ENCODE measurements at regions not wholly inside any gene's neighbourhood (a gene's known extent, or its start where the extent isn't known, plus 50 kb on each side); places are given as distances from the start of the nearest gene placed in this dataset.

- POLR2A ChIA-PET, result no interaction called here
- Histone ChIP-seq H4K20me1 (ENCODE audit: control insufficient read depth, insufficient read depth, low read length, poor library complexity, severe bottlenecking) (no peaks in the 10 kb centered on the region), H3K79me2 (ENCODE audit: control insufficient read depth, insufficient read depth, low read length) (no peaks in the 10 kb centered on the region), H3K27me3 (replicated peaks in 1 of 4; ENCODE audit: control extremely low read depth in 1 of 4, control insufficient read depth in 3 of 4, insufficient read depth in 4 of 4, low read length in 3 of 4) (no peaks in the 10 kb centered on the region), H2AFZ (ENCODE audit: insufficient read depth, low read depth, low read length, poor library complexity, severe bottlenecking) (no peak overlapping the region), H3K4me2 (replicated peaks; ENCODE audit: low read depth, low read length, poor library complexity, severe bottlenecking) (no peak overlapping the region), H3K4me1 (ENCODE audit: control insufficient read depth in 2 of 2, insufficient read depth in 2 of 2, low read length in 2 of 2) (no peaks in the 10 kb centered on the region), H3K9me3 (ENCODE audit: control extremely low read depth in 1 of 3, control insufficient read depth in 2 of 3, insufficient read depth in 1 of 3, low read length in 2 of 3) (peaks cover 0 to 5% (median 3%) of the 10 kb centered on the region in 3 donors), H3K36me3 (replicated peaks in 1 of 2; ENCODE audit: control extremely low read depth in 1 of 2, control insufficient read depth in 1 of 2, extremely low read depth in 1 of 2, insufficient read depth in 2 of 2, low read length in 1 of 2) (no peaks in the 10 kb centered on the region), H3K9ac (ENCODE audit: low read length) (no peak overlapping the region), H3K4me3 (ENCODE audit: control extremely low read depth in 1 of 5, extremely low read depth in 1 of 5, insufficient read depth in 1 of 5, low read depth in 2 of 5, low read length in 4 of 5) (no peak overlapping the region), H3K27ac (ENCODE audit: low read length in 2 of 2) (no peak overlapping the region)
- no peaks in the 10 kb centered on the region for H3K4me1 Mint-ChIP-seq
- no peak for ATAC-seq (ENCODE audit: low read depth)
- CTCF ChIA-PET, result interaction anchor here (1.2 kb wide), 1 partner anchor 12 kb away, joined by 3 read pairs; no protein-coding TSS in a partner anchor
- intact Hi-C loops (cut with micrococcal nuclease), result no loop called here
- H3K27ac Mint-ChIP-seq, result no peak overlapping the region
- WGBS (ENCODE audit: insufficient coverage), result no CpG with 5 or more reads among the region's 1 CpG
- no peak for DNase-seq
- no peaks in the 10 kb centered on the region for H3K27me3 Mint-ChIP-seq
- peaks cover 4% of the 10 kb centered on the region for H3K9me3 Mint-ChIP-seq (ENCODE audit: insufficient read depth)
- no peak for TF ChIP-seq EZH2 (IDR thresholded peaks at IDR 0.05; ENCODE audit: borderline replicate concordance, insufficient read depth, low read depth, low read length, poor library complexity, severe bottlenecking)
- no peak for TF ChIP-seq CTCF (IDR thresholded peaks at IDR 0.05)
- H3K4me3 Mint-ChIP-seq, result no peak overlapping the region
Measured at GRCh38 chr12:97957109-97957508, 494.5 kb downstream of the RMST start.

DNA sequence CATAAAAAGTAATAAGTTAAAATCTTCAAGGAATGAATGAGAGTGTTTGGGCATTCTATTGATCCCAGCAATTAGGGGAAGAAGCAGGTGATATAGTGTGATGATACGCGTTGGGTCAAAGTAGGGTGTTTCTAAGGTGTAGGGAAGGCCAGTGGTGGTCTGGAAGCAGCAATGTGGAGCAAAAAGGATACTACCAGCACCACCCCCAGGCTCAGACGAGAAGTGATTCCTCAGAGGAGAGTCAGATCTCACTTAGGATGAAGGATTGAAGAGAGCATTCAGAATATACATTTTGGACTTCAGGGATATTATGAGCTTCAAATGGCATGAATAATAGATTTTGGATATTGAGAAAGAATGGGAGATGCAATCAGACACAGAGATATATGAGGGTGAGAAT lies 497.6 kb downstream of the RMST start:
- Mint-ChIP-seq H3K4me1 (no peaks in the 10 kb centered on the region), H3K9me3 (ENCODE audit: insufficient read depth) (peaks cover 4% of the 10 kb centered on the region), H3K27me3 (no peaks in the 10 kb centered on the region), H3K27ac (no peak overlapping the region), H3K4me3 (no peak overlapping the region)
- H2AFZ ChIP-seq (ENCODE audit: insufficient read depth, low read depth, low read length, poor library complexity, severe bottlenecking), result no peak overlapping the region
- no peak for TF ChIP-seq CTCF (IDR thresholded peaks at IDR 0.05)
- no peak for TF ChIP-seq EZH2 (IDR thresholded peaks at IDR 0.05; ENCODE audit: borderline replicate concordance, insufficient read depth, low read depth, low read length, poor library complexity, severe bottlenecking)
- 93% methylated on average over 2 of the region's 3 CpGs for WGBS (ENCODE audit: insufficient coverage)
- no peaks in the 10 kb centered on the region for H3K79me2 ChIP-seq (ENCODE audit: control insufficient read depth, insufficient read depth, low read length)
- H3K4me2 ChIP-seq (replicated peaks; ENCODE audit: low read depth, low read length, poor library complexity, severe bottlenecking), result no peak overlapping the region
- intact Hi-C loops (cut with micrococcal nuclease), result no loop called here
- no peak overlapping the region for H3K27ac ChIP-seq (ENCODE audit: low read length in 2 of 2)
- H3K36me3 ChIP-seq (replicated peaks in 1 of 2; ENCODE audit: control extremely low read depth in 1 of 2, control insufficient read depth in 1 of 2, extremely low read depth in 1 of 2, insufficient read depth in 2 of 2, low read length in 1 of 2), result no peaks in the 10 kb centered on the region
- no peak overlapping the region for H3K9ac ChIP-seq (ENCODE audit: low read length)
- H3K9me3 ChIP-seq (ENCODE audit: control extremely low read depth in 1 of 3, control insufficient read depth in 2 of 3, insufficient read depth in 1 of 3, low read length in 2 of 3), result peaks cover 0 to 5% (median 3%) of the 10 kb centered on the region in 3 donors
- no peaks in the 10 kb centered on the region for H3K4me1 ChIP-seq (ENCODE audit: control insufficient read depth in 2 of 2, insufficient read depth in 2 of 2, low read length in 2 of 2)
- H3K27me3 ChIP-seq (replicated peaks in 1 of 4; ENCODE audit: control extremely low read depth in 1 of 4, control insufficient read depth in 3 of 4, insufficient read depth in 4 of 4, low read length in 3 of 4), result no peaks in the 10 kb centered on the region
- no peak overlapping the region for H3K4me3 ChIP-seq (ENCODE audit: control extremely low read depth in 1 of 5, extremely low read depth in 1 of 5, insufficient read depth in 1 of 5, low read depth in 2 of 5, low read length in 4 of 5)
- ChIA-PET CTCF (interaction anchor here (0.8 to 2.2 kb wide), 5 partner anchors 9 to 1383 kb away, joined by 3 to 14 read pairs (median 6); no protein-coding TSS in a partner anchor), POLR2A (no interaction called here)
- ATAC-seq (ENCODE audit: low read depth), result no peak
- no peaks in the 10 kb centered on the region for H4K20me1 ChIP-seq (ENCODE audit: control insufficient read depth, insufficient read depth, low read length, poor library complexity, severe bottlenecking)
- DNase-seq, result no peak
